Esophagus muscularis mucosa (tissue), 2 donors: ENCODE measurements at regions not wholly inside any gene's neighbourhood (a gene's known extent, or its start where the extent isn't known, plus 50 kb on each side); places are given as distances from the start of the nearest gene placed in this dataset.

ENCODE experiments used
- POLR2A ChIP-seq: fragments of 450-650 bp; IDR thresholded peaks from one replicate; pipeline ENCODE4 v1.6.1; 2017; ENCODE audit warnings: antibody characterized with exemption, moderate library complexity, mild to moderate bottlenecking, low read depth
- POLR2AphosphoS5 ChIP-seq, 2 donors: sonication (generic); formaldehyde crosslinking; IDR thresholded peaks; one replicate each; pipeline ENCODE4 v1.6.1; 2017; ENCODE audit warnings: antibody characterized with exemption in 2 of 2

- no peak for TF ChIP-seq POLR2A
- TF ChIP-seq POLR2AphosphoS5 (IDR thresholded peaks at IDR 0.05), result no peak
Observed at GRCh38 chr15:31786360-31786759, 244.0 kb upstream of the CHRNA7 start.
